Immature natural killer cell (primary cell): ENCODE measurements at regions not wholly inside any gene's neighbourhood (a gene's known extent, or its start where the extent isn't known, plus 50 kb on each side); places are given as distances from the start of the nearest gene placed in this dataset.

Source experiments
- DNase-seq, 3 donors: peaks; one replicate each; pipeline ENCODE4 v3.0.0; 2022; ENCODE audit warnings: mixed read lengths in 1 of 3
- H3K27ac Mint-ChIP-seq, 6 donors: one replicate each; pipeline ENCODE4 v1.8.0; 2020; ENCODE audit warnings: mixed read lengths in 6 of 6, mild to moderate bottlenecking in 5 of 6, inconsistent platforms in 4 of 6, moderate library complexity in 3 of 6
- H3K27me3 Mint-ChIP-seq, 3 donors: one replicate each; pipeline ENCODE4 v1.8.0; 2020 to 2021; ENCODE audit warnings: low read depth in 3 of 3, mild to moderate bottlenecking in 3 of 3, mixed read lengths in 3 of 3, moderate library complexity in 3 of 3, inconsistent platforms in 1 of 3
- H3K36me3 Mint-ChIP-seq, 3 donors: one replicate each; pipeline ENCODE4 v1.8.0; 2020; ENCODE audit warnings: mixed read lengths in 3 of 3, inconsistent platforms in 2 of 3, mild to moderate bottlenecking in 2 of 3
- H3K4me1 Mint-ChIP-seq, 2 donors: one replicate each; pipeline ENCODE4 v1.8.0; 2020; ENCODE audit warnings: inconsistent platforms in 2 of 2, mild to moderate bottlenecking in 2 of 2, mixed read lengths in 2 of 2, moderate library complexity in 1 of 2
- H3K4me3 Mint-ChIP-seq, 5 donors: one replicate each; pipeline ENCODE4 v1.8.0; 2020; ENCODE audit warnings: mild to moderate bottlenecking in 5 of 5, mixed read lengths in 5 of 5, inconsistent platforms in 3 of 5, moderate library complexity in 3 of 5
- H3K9me3 Mint-ChIP-seq, 6 donors: one replicate each; pipeline ENCODE4 v1.8.0; 2020; ENCODE audit warnings: mild to moderate bottlenecking in 6 of 6, mixed read lengths in 6 of 6, inconsistent platforms in 4 of 6, moderate library complexity in 3 of 6

DNA sequence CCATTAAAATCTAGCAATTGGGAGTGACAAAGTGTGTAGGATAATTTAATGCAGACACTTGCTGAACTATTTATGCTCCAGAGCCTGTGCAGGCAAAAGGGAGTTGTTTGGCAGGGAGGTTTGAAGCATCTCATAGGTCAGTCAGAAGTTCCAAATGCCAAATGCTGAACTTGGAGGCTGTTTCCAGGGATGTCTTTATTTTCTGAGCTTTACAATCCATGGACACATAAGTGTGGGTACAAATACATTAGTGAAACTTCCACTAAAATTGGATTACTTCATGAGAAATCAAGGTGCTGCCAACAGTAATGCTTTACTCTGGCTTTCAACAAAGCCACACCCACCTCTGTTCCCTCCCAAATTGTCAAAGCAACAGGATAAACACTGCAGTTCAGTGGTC, 422.1 kb upstream of the SETBP1 start:
- H3K4me1 Mint-ChIP-seq, result no peaks in the 10 kb centered on the region

DNA sequence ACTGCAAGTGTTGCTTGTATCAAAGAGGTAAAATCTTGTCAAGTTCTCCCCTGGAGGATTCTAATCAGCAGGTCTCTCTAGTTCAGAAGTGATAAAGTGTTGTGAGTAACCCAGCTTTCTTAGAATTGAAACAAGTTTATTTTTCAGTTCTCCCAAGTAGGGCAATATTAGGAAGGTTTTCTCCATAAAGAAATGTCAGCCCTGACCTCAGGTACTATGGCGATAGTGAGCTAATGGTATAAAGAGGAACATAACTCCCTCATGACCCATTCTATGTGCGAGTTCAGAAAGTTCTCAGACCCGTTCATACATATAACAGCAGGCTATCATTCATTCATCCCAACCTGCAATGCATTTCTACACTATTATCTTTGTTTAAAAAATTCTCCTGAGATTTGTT, 421.1 kb upstream of the SETBP1 start:
- peaks cover 1 to 33% (median 16%) of the 10 kb centered on the region in 6 donors for H3K9me3 Mint-ChIP-seq
- peaks cover 4 to 17% (median 12%) of the 10 kb centered on the region in 3 donors for H3K36me3 Mint-ChIP-seq
- peaks cover 0 to 2% (median 1%) of the 10 kb centered on the region in 3 donors for H3K27me3 Mint-ChIP-seq
- H3K4me1 Mint-ChIP-seq, result no peaks in the 10 kb centered on the region
- no peak for DNase-seq
- no peak overlapping the region for H3K27ac Mint-ChIP-seq
- no peak overlapping the region for H3K4me3 Mint-ChIP-seq

More for the DNA sequence above, 422.1 kb upstream of the SETBP1 start:
- Mint-ChIP-seq H3K4me3 (no peak overlapping the region), H3K27ac (no peak overlapping the region), H3K9me3 (peaks cover 3 to 33% (median 16%) of the 10 kb centered on the region in 6 donors), H3K27me3 (peaks cover 0 to 2% (median 2%) of the 10 kb centered on the region in 3 donors), H3K36me3 (peaks cover 4 to 13% (median 12%) of the 10 kb centered on the region in 3 donors)
- no peak for DNase-seq

DNA sequence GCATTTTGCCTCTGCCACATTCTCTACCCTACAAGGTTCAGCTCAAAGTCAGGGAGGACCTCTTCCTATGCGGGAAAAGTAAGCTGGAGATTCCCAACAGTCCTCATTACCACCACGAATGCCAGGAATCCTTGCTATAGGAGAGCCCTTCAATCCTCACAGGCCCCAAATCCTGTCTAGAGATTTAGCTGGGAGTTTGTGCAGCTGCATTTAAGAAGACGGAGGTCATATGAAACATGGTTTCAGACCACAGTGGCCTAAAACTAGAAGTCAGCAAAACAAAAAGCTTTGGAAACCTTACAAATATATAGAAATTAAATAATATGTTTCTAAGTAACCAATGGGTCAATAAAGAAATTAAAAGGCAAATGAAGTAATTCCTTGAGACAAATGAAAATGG, 415.3 kb upstream of the SETBP1 start:
- Mint-ChIP-seq H3K4me3 (no peak overlapping the region), H3K36me3 (peaks cover 4 to 20% (median 12%) of the 10 kb centered on the region in 3 donors), H3K9me3 (peaks cover 0 to 26% (median 17%) of the 10 kb centered on the region in 6 donors), H3K4me1 (no peaks in the 10 kb centered on the region), H3K27me3 (peaks cover 2 to 3% (median 2%) of the 10 kb centered on the region in 3 donors), H3K27ac (no peak overlapping the region)
- DNase-seq, result no peak

DNA sequence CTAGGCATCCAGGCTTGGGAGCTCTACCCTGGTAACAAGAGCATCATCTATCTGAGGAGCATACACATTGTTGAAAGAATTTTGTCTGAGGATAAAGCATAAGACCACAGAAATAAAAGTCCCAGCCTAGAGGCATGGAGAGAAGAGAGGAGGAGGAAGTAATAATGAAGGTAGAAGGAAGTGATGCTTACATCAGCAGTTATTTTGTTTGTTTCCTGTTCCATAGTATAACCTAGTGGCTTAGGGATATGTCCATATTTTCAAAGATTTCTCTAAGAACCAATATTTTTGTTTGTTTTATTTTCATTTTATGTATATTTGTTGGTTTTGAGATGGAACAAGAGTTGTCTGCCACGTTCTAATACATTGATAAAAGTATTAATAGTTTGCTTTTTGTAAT, 407.4 kb upstream of the SETBP1 start:
- H3K27me3 Mint-ChIP-seq, result peaks cover 0 to 2% (median 1%) of the 10 kb centered on the region in 3 donors
- H3K4me3 Mint-ChIP-seq, result no peak overlapping the region
- H3K4me1 Mint-ChIP-seq, result no peaks in the 10 kb centered on the region
- H3K9me3 Mint-ChIP-seq, result no peaks in the 10 kb centered on the region
- peaks cover 0 to under 1% (median 0%) of the 10 kb centered on the region in 3 donors for H3K36me3 Mint-ChIP-seq
- no peak for DNase-seq
- H3K27ac Mint-ChIP-seq, result no peak overlapping the region

DNA sequence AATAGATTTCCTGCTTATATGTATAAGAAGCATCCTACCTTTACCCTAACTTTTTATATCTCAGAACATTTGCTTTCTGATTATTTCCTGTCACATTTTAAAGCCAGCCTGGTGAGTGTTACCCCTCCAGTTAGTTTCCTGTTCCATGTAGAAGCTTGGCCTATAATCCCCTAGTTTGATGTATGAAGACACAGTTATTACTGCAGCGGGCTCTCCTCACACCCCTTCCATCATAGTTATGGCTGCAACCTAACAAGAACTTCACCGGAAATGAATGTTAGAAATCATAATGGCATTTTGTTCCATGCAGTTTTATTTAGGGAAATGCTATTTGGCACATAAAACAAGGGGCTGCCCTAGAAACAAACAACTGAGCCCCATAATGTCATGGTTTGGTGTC, 400.2 kb upstream of the SETBP1 start:
- H3K27ac Mint-ChIP-seq, result no peak overlapping the region
- H3K4me3 Mint-ChIP-seq, result no peak overlapping the region
- H3K36me3 Mint-ChIP-seq, result peaks cover 0 to 4% (median 0%) of the 10 kb centered on the region in 3 donors
- no peaks in the 10 kb centered on the region for H3K9me3 Mint-ChIP-seq
- H3K4me1 Mint-ChIP-seq, result no peaks in the 10 kb centered on the region
- DNase-seq, result no peak
- no peaks in the 10 kb centered on the region for H3K27me3 Mint-ChIP-seq

DNA sequence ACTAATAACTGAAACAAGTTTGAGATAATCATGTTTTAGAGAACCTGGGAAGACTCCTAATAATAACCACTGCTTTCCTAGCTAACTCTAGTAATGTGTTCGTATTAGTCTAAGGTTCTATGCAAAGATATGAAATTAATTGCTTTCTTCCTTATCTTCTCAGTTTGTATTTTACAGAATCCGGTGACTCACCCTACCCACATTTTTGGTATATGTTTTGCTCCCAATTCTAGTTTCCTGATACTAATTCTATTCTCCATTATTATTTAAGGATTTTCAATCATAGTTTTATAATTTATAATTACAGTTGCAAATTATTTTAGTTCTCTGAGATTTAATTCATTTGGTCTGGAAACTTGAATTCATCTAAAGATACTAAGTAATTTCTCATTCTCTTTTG, 394.6 kb upstream of the SETBP1 start:
- H3K27me3 Mint-ChIP-seq, result peaks cover 0 to 3% (median 2%) of the 10 kb centered on the region in 3 donors
- H3K4me3 Mint-ChIP-seq, result no peak overlapping the region
- no peak for DNase-seq
- H3K4me1 Mint-ChIP-seq, result no peaks in the 10 kb centered on the region
- H3K9me3 Mint-ChIP-seq, result peaks cover 0 to 2% (median 0%) of the 10 kb centered on the region in 6 donors
- peaks cover 0 to 8% (median 0%) of the 10 kb centered on the region in 3 donors for H3K36me3 Mint-ChIP-seq
- no peak overlapping the region for H3K27ac Mint-ChIP-seq

DNA sequence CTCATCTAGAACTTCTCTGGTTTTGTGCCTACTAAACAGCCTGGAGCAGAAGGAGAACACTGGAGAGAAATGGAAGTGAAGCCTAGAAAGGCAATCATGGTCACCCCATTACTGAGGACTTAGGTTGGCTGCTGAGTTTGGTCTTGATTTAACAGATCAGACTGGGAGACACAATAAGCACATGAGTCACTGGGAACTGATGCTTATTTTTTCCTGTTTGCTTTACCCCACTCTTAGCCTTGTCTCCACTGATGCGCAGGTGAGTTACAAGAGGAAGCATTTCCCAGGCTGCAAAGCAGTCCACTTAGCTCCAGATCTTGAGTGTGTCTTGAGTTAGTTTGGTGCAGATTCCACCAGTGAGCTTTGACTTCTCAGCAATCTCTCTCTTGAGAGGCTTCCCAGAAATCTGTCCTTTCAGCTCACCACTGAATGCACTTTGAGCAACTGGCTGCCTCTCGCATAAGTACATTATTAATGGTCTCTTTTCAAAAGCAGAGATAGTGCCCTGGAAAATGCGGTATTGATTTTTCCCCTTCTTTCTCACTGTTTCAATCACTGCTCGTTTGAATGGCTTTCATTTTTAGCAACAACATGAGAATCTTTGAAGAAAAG, 390.2 kb upstream of the SETBP1 start:
- no peak overlapping the region for H3K4me3 Mint-ChIP-seq
- H3K9me3 Mint-ChIP-seq, result peaks cover 0 to 2% (median 0%) of the 10 kb centered on the region in 6 donors
- no peaks in the 10 kb centered on the region for H3K4me1 Mint-ChIP-seq
- no peak for DNase-seq
- peaks cover 0 to 3% (median 2%) of the 10 kb centered on the region in 3 donors for H3K27me3 Mint-ChIP-seq
- H3K36me3 Mint-ChIP-seq, result peaks cover 0 to 4% (median 0%) of the 10 kb centered on the region in 3 donors
- no peak overlapping the region for H3K27ac Mint-ChIP-seq

DNA sequence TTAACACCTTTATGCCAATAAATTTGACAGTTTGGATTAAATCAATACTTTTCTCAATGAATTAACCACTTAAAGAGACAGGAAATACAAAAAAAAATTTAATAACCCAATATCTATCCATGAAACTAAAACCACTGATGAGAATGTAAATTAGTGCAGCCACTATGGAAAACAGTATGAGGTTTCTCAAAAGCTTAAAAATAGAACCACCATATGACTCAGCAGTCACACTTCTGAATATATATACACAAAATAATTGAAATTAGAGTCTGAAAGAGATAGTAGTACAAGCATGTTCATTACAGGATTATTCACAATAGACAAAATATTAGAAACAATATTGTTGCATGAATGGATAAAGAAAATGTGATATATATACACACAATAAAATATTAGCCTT, 382.1 kb upstream of the SETBP1 start:
- DNase-seq, result no peak
- Mint-ChIP-seq H3K4me1 (no peaks in the 10 kb centered on the region), H3K27me3 (peaks cover 0 to 2% (median 0%) of the 10 kb centered on the region in 3 donors), H3K4me3 (no peak overlapping the region), H3K9me3 (no peaks in the 10 kb centered on the region), H3K27ac (no peak overlapping the region), H3K36me3 (no peaks in the 10 kb centered on the region)

DNA sequence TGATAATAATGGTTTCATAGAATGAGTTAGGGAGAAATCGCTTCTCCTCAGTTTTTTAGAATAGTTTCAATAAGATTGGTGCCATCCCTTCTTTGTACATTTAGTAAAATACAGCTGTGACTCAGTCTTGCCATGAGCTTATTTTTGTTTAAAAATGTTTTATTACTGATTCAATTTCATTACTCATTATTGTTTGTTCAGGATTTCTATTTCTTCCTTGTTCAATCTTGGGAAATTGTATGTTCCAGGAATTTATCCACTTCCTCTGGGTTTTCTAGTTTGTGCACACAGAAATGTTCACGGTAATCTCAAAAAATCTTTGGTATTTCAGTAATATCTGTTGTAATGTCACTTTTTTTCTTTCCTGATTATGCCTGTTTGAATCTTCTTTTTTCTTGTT, 371.5 kb upstream of the SETBP1 start:
- H3K36me3 Mint-ChIP-seq, result no peaks in the 10 kb centered on the region
- H3K9me3 Mint-ChIP-seq, result peaks cover 0 to 2% (median 0%) of the 10 kb centered on the region in 6 donors
- no peak overlapping the region for H3K4me3 Mint-ChIP-seq
- no peak overlapping the region for H3K27ac Mint-ChIP-seq
- H3K27me3 Mint-ChIP-seq, result peaks cover 0 to 5% (median 4%) of the 10 kb centered on the region in 3 donors
- no peaks in the 10 kb centered on the region for H3K4me1 Mint-ChIP-seq
- DNase-seq, result no peak

DNA sequence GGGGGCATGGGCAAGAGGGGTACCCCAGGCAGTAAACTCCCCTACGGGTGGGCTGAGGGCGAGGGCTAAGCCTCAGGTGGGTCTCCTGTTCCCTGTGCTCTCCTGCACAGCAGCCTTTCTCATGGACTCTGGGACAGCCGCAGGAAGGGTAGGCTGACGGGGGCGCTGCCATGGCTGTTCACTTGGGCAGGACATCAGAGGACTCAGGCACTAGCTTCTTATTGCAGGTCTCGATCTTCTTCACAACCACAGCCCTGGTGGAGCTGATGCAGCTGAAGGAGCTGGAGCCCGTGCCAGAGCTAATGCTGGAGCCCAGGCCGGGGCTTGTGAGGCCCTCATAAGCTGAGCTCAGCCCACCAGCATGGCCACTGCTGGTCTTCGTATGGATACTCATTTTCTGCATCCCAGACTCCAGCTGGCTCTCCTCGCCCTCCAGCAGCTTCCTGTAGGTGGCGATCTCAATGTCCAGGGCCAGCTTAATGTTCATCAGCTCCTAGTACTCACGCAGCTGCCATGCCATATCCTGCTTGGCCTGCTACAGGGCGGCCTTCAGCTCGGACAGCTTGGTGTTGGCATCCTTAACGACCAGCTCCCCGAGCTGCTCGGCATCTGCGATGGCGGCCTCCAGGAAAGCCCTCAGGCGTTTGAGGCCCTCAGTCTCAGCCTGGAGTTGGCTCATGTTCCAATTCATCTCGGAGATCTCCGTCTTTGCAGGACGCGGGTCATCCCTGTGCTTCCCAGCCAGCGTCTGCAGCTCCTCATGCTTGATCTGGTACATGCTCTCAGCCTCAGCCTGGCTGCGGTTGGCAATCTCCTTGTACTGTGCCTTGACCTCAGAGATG, 359.8 kb upstream of the SETBP1 start:
- Mint-ChIP-seq H3K36me3 (no peaks in the 10 kb centered on the region), H3K9me3 (no peaks in the 10 kb centered on the region), H3K4me3 (no peak overlapping the region), H3K4me1 (no peaks in the 10 kb centered on the region), H3K27me3 (peaks cover 0 to 1% (median 1%) of the 10 kb centered on the region in 3 donors), H3K27ac (no peak overlapping the region)
- no peak for DNase-seq

DNA sequence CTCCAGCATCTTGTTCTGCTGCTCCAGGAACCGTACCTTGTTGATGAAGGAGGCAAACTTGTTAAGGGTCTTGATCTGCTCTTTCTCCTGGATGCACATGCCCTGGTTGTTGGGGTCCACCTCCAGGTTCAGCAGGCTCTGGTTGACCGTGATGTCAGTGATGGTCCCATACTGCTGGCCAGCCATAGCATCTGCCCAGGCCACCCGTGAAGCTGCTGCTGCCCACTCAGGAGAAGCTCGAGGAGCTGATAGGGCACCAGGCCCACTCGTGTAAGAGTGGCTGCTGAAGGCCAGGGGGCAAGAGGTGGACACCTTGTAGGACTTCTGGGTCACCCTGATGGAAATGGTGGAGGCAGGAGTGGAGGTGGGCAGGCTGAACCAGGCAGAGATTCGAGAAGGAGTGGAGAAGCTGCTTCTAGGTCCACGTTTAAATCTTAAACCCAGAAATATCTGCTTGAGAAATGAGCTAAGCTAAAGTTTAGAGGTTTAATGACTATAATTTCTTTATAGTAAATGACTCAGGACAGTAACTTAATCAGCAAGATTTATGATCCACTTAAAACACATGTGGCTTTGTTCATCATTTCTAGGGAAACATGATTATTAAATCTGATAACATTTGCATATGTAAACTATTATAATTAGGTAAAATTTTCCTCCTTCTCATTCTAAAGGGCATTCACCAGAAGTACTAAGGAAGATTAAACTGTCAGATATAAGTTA, 358.7 kb upstream of the SETBP1 start:
- Mint-ChIP-seq H3K9me3 (no peaks in the 10 kb centered on the region), H3K27me3 (peaks cover 0 to 8% (median 1%) of the 10 kb centered on the region in 3 donors), H3K27ac (no peak overlapping the region), H3K4me1 (no peaks in the 10 kb centered on the region), H3K36me3 (no peaks in the 10 kb centered on the region), H3K4me3 (no peak overlapping the region)
- DNase-seq, result no peak

DNA sequence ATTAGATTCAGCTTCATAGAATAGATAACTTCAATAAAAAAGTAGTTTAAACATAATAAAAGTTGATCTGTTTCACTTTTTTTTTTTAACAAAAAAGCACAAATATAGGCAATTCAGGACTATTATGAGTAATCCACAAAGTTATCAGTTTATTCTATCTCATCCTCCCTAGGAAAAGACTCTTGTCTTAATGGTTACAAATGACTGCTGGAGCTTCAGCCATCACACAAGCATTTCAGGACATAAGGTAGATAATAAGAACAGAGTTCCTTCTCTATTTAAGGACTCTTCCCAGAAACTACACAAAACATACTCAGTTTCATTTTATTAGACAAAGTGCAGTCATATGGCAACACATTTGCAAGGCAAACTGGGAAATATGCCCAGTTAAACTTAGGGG, 357.6 kb upstream of the SETBP1 start:
- Mint-ChIP-seq H3K9me3 (no peaks in the 10 kb centered on the region), H3K27ac (no peak overlapping the region), H3K36me3 (no peaks in the 10 kb centered on the region), H3K4me1 (no peaks in the 10 kb centered on the region), H3K27me3 (peaks cover 0 to 8% (median 1%) of the 10 kb centered on the region in 3 donors), H3K4me3 (no peak overlapping the region)
- DNase-seq, result no peak

DNA sequence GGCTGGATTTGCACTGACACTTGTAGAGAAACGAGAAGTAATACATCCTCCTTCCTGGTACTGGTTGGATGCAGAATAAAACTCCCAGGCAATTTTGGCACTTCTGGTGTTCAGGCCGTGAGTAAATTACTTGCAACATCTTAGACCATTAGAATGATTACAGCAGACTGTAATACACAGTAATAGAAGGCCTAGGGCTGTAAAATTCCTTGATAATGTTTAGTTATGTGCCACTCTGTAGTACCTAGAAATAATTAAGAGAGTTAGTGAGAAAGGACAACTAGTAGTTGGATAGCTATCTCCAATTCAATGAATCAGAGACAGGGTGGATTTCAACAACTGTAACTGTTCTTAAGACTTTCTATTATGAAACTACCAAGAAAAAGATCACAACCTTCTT, 356.3 kb upstream of the SETBP1 start:
- DNase-seq, result no peak
- no peak overlapping the region for H3K4me3 Mint-ChIP-seq
- peaks cover 0 to 1% (median 0%) of the 10 kb centered on the region in 6 donors for H3K9me3 Mint-ChIP-seq
- H3K36me3 Mint-ChIP-seq, result no peaks in the 10 kb centered on the region
- peaks cover 0 to 8% (median 1%) of the 10 kb centered on the region in 3 donors for H3K27me3 Mint-ChIP-seq
- no peaks in the 10 kb centered on the region for H3K4me1 Mint-ChIP-seq
- no peak overlapping the region for H3K27ac Mint-ChIP-seq
